ENCODE measurements at regions not wholly inside any gene's neighbourhood (a gene's known extent, or its start where the extent isn't known, plus 50 kb on each side); places are given as distances from the start of the nearest gene placed in this dataset.

- TF ChIP-seq, protein P1, sequence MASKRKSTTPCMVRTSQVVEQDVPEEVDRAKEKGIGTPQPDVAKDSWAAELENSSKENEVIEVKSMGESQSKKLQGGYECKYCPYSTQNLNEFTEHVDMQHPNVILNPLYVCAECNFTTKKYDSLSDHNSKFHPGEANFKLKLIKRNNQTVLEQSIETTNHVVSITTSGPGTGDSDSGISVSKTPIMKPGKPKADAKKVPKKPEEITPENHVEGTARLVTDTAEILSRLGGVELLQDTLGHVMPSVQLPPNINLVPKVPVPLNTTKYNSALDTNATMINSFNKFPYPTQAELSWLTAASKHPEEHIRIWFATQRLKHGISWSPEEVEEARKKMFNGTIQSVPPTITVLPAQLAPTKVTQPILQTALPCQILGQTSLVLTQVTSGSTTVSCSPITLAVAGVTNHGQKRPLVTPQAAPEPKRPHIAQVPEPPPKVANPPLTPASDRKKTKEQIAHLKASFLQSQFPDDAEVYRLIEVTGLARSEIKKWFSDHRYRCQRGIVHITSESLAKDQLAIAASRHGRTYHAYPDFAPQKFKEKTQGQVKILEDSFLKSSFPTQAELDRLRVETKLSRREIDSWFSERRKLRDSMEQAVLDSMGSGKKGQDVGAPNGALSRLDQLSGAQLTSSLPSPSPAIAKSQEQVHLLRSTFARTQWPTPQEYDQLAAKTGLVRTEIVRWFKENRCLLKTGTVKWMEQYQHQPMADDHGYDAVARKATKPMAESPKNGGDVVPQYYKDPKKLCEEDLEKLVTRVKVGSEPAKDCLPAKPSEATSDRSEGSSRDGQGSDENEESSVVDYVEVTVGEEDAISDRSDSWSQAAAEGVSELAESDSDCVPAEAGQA (IDR thresholded peaks at IDR 0.05; ENCODE audit: low read depth) = no peak
- TF ChIP-seq, protein P1 (CRISPR knock-in tag; IDR thresholded peaks at IDR 0.05; ENCODE audit: borderline replicate concordance) = no peak
- TF ChIP-seq ZNF20 (CRISPR knock-in tag; IDR thresholded peaks at IDR 0.05) = no peak
- TF ChIP-seq MYC (CRISPR knock-in tag; IDR thresholded peaks at IDR 0.05; ENCODE audit: borderline replicate concordance) = no peak
- TF ChIP-seq GABPA (IDR thresholded peaks at IDR 0.05; ENCODE audit: low read depth, low read length) = no peak
- TF ChIP-seq GABPA (CRISPR knock-in tag; IDR thresholded peaks at IDR 0.05; ENCODE audit: low read depth) = no peak
- TF ChIP-seq ZNF672 (CRISPR knock-in tag; IDR thresholded peaks at IDR 0.05) = no peak
- TF ChIP-seq SSRP1 (CRISPR knock-in tag; IDR thresholded peaks at IDR 0.05) = no peak
- no peak for TF ChIP-seq ZNF570 (CRISPR knock-in tag; IDR thresholded peaks at IDR 0.05; ENCODE audit: borderline replicate concordance)
- no peak for TF ChIP-seq CENPT (CRISPR knock-in tag; IDR thresholded peaks at IDR 0.05; ENCODE audit: low read depth)
- no peak for TF ChIP-seq ZNF235 (CRISPR knock-in tag; IDR thresholded peaks at IDR 0.05; ENCODE audit: borderline replicate concordance)
- TF ChIP-seq, protein P2, sequence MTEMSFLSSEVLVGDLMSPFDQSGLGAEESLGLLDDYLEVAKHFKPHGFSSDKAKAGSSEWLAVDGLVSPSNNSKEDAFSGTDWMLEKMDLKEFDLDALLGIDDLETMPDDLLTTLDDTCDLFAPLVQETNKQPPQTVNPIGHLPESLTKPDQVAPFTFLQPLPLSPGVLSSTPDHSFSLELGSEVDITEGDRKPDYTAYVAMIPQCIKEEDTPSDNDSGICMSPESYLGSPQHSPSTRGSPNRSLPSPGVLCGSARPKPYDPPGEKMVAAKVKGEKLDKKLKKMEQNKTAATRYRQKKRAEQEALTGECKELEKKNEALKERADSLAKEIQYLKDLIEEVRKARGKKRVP (CRISPR knock-in tag; IDR thresholded peaks at IDR 0.05) = no peak
- TF ChIP-seq ZKSCAN5 (CRISPR knock-in tag; IDR thresholded peaks at IDR 0.05) = no peak
- no peak for TF ChIP-seq LCORL (IDR thresholded peaks at IDR 0.05)
- no peak for TF ChIP-seq LCORL (CRISPR knock-in tag; IDR thresholded peaks at IDR 0.05)
- no peak for TF ChIP-seq BCL6 (CRISPR knock-in tag; IDR thresholded peaks at IDR 0.05)
- TF ChIP-seq ZNF3 (CRISPR knock-in tag; IDR thresholded peaks at IDR 0.05) = no peak
Observed at GRCh38 chr15:39246523-39246922, 334.4 kb upstream of the THBS1 start (continued).
